HEK293T (cell line): ENCODE measurements at regions not wholly inside any gene's neighbourhood (a gene's known extent, or its start where the extent isn't known, plus 50 kb on each side); places are given as distances from the start of the nearest gene placed in this dataset.

Experiments
- CTCF ChIA-PET: fragments of 350-600 bp; formaldehyde crosslinking; extraction: SDS; loops from one replicate; lab custom pipeline; 2021; ENCODE audit warnings: antibody characterized with exemption, inconsistent platforms; lab: Yijun Ruan, JAX
- POLR2A ChIA-PET: fragments of 350-600 bp; formaldehyde crosslinking; extraction: SDS; loops from one replicate; lab custom pipeline; 2020; ENCODE audit warnings: antibody characterized with exemption, inconsistent platforms; lab: Yijun Ruan, JAX
- DNase-seq: peaks from one replicate; pipeline ENCODE4 v3.0.0; 2012; ENCODE audit warnings: mixed read lengths; ENCODE audit errors: extremely low spot score
- ARNT ChIP-seq: fragments of 450-650 bp; IDR thresholded peaks from 2 replicates; pipeline ENCODE4 v1.6.1; 2017; ENCODE audit warnings: mild to moderate bottlenecking
- BHLHE40 ChIP-seq: fragments of 450-650 bp; IDR thresholded peaks from 2 replicates; pipeline ENCODE4 v1.6.1; 2016; ENCODE audit warnings: mild to moderate bottlenecking, moderate library complexity, borderline replicate concordance
- CTBP1 ChIP-seq: fragments of 450-650 bp; IDR thresholded peaks from 2 replicates; pipeline ENCODE4 v1.6.1; 2016; ENCODE audit warnings: borderline replicate concordance
- ELF4 ChIP-seq: fragments of 450-650 bp; IDR thresholded peaks from 2 replicates; pipeline ENCODE4 v1.6.1; 2017; ENCODE audit warnings: antibody characterized with exemption
- FOXA1 ChIP-seq: fragments of 450-650 bp; IDR thresholded peaks from 2 replicates; pipeline ENCODE4 v1.6.1; 2016; ENCODE audit warnings: mild to moderate bottlenecking
- FOXK2 ChIP-seq: fragments of 450-650 bp; IDR thresholded peaks from 2 replicates; pipeline ENCODE4 v1.6.1; 2016; ENCODE audit warnings: mild to moderate bottlenecking
- FOXM1 ChIP-seq: fragments of 450-650 bp; IDR thresholded peaks from 2 replicates; pipeline ENCODE4 v1.6.1; 2017; ENCODE audit warnings: mild to moderate bottlenecking, borderline replicate concordance
- HDGF ChIP-seq: fragments of 450-650 bp; IDR thresholded peaks from 2 replicates; pipeline ENCODE4 v1.6.1; 2017; ENCODE audit warnings: antibody characterized with exemption, borderline replicate concordance
- L3MBTL2 ChIP-seq: fragments of 450-650 bp; conservative IDR thresholded peaks from 2 replicates; pipeline ENCODE4 v1.6.1; 2016; ENCODE audit warnings: mild to moderate bottlenecking
- LEF1 ChIP-seq: fragments of 450-650 bp; IDR thresholded peaks from 2 replicates; pipeline ENCODE4 v1.6.1; 2017; ENCODE audit warnings: mild to moderate bottlenecking, borderline replicate concordance
- NFRKB ChIP-seq: fragments of 450-650 bp; IDR thresholded peaks from 2 replicates; pipeline ENCODE4 v1.6.1; 2016; ENCODE audit warnings: mild to moderate bottlenecking, moderate library complexity
- SP1 ChIP-seq: fragments of 450-650 bp; IDR thresholded peaks from 2 replicates; pipeline ENCODE4 v1.6.1; 2017
- SUZ12 ChIP-seq: fragments of 450-650 bp; IDR thresholded peaks from 2 replicates; pipeline ENCODE4 v1.6.1; 2016; ENCODE audit warnings: mild to moderate bottlenecking
- TARDBP ChIP-seq: fragments of 450-650 bp; IDR thresholded peaks from 2 replicates; pipeline ENCODE4 v1.6.1; 2016
- ZNF384 ChIP-seq: fragments of 450-650 bp; IDR thresholded peaks from 2 replicates; pipeline ENCODE4 v1.6.1; 2016
- TF ChIP-seq, protein P1 (sequence below): fragments of 450-650 bp; IDR thresholded peaks from 2 replicates; pipeline ENCODE4 v1.6.1; 2016

DNA sequence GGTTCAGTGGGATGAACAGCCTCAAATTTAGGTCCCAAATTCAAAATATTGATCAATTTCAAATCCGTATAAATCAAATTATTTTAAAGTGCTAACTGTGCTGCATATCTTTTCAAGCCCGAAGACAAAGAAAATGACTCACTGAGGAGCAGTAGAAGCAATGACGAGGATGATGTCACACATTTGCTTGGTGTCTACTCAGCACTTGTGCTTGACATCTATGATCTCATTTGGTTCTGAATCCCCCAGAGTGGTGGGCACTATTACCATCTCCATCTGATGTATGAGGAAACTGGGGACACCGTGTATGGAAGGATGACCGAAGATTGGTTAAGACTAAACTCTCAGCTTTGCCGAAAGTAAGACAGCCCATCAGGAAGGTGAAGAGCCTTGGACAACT, 136.5 kb upstream of the CHRNA7 start:
- TF ChIP-seq ZNF384 (no peak), FOXA1 (no peak), SP1 (no peak), NFRKB (no peak)
- POLR2A ChIA-PET, result no interaction called here
- no peak for DNase-seq
- CTCF ChIA-PET, result no interaction called here

DNA sequence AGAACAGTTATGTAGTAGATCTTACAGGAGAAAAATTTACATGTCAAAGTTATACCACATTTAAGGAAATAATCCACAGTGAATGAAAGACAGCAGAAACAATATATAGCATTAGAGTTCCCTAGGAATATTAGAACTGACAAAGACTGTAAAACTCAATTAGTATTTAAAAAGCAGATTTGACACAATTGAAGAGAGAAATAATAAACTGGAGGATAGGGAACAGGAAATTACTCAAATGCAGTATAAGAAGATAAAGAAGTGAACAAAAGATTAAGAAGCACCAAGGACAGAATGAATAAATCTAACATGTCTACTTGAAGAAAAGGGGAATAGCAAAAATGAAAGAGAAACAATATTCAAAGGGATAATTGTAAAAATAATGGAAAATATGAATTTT, 132.6 kb upstream of the CHRNA7 start:
- no peak for DNase-seq
- no peak for TF ChIP-seq ZNF384
- TF ChIP-seq FOXM1, result no peak
- no peak for TF ChIP-seq ARNT
- no peak for TF ChIP-seq NFRKB
- no peak for TF ChIP-seq FOXA1
- TF ChIP-seq FOXK2, result no peak
- TF ChIP-seq TARDBP, result no peak
- TF ChIP-seq SUZ12, result no peak
- TF ChIP-seq LEF1, result no peak
- no peak for TF ChIP-seq BHLHE40
- TF ChIP-seq, protein P1, sequence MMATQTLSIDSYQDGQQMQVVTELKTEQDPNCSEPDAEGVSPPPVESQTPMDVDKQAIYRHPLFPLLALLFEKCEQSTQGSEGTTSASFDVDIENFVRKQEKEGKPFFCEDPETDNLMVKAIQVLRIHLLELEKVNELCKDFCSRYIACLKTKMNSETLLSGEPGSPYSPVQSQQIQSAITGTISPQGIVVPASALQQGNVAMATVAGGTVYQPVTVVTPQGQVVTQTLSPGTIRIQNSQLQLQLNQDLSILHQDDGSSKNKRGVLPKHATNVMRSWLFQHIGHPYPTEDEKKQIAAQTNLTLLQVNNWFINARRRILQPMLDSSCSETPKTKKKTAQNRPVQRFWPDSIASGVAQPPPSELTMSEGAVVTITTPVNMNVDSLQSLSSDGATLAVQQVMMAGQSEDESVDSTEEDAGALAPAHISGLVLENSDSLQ, result no peak
- TF ChIP-seq CTBP1, result no peak
- TF ChIP-seq HDGF, result no peak
- no peak for TF ChIP-seq L3MBTL2
- POLR2A ChIA-PET, result no interaction called here
- CTCF ChIA-PET, result no interaction called here

DNA sequence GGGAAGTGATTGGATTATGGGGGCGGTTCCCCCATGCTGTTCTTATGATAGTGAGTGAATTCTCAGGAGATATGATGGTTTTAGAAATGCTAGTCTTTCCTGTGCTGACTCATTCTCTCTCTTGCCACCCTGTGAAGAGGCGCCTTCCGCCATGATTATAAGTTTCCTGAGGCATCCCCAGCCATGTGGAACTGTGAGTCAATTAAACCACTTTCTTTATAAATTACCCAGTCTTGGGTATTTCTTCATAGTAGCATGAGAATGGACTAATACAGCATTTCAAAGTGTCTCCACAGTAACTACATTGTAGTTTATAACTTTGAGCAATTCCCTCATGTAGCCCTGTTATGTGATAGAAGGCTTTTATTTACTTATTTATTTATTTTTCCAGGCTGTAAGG, 128.8 kb upstream of the CHRNA7 start:
- no peak for DNase-seq
- no peak for TF ChIP-seq TARDBP
- no peak for TF ChIP-seq NFRKB
- TF ChIP-seq FOXM1, result no peak
- no peak for TF ChIP-seq ZNF384
- TF ChIP-seq HDGF, result no peak
- TF ChIP-seq CTBP1, result no peak
- no peak for TF ChIP-seq ELF4
- no peak for TF ChIP-seq L3MBTL2
- TF ChIP-seq FOXA1, result no peak
- TF ChIP-seq, protein P1, result no peak
- no peak for TF ChIP-seq ARNT
- no peak for TF ChIP-seq FOXK2
- TF ChIP-seq BHLHE40, result no peak
- no peak for TF ChIP-seq SP1
- no peak for TF ChIP-seq LEF1
- no peak for TF ChIP-seq SUZ12
- POLR2A ChIA-PET, result no interaction called here
- CTCF ChIA-PET, result no interaction called here

DNA sequence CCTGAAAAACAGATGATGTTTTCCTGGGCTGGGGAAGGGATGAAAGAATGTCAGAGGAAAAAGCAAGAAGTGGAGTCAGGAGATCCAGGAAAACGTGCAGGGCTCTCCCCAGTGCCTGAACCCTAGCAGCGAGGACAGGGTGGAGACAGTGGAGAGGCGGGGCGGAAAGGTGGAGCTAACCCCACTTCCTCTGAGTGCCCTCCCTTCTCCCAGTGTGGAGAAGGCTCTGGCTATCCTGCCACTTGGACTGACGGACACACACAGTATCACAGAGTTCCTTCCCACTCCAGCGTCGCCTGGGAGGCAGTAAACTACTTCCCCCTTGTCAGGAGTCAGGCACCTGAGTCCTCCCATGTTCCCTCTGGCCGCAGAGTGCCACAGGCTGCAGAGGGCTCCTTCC, 125.3 kb upstream of the CHRNA7 start:
- TF ChIP-seq FOXM1 (no peak), L3MBTL2 (no peak), SUZ12 (no peak)
- TF ChIP-seq, protein P1, result no peak
- CTCF ChIA-PET, result no interaction called here
- DNase-seq, result no peak
- POLR2A ChIA-PET, result no interaction called here

DNA sequence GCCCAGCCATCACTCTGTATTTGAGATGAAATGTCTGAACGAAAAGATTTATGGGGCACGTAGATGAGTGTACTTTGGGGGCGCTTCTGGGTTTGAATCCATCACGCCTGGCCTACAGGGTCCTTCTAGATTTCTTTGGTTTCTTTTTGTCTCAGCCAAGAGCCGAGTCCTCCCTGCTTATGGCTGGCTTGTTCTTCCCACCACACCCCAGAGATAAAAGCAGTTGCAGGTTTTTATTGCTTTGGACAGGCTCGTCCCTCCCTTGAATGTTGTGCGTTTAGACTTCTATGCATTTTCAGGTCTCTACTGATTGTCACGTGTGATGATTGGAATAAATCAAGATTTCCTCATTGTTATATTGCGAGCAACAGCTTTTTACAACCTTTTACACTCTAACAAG, 104.8 kb upstream of the CHRNA7 start:
- no peak for DNase-seq
- ChIA-PET POLR2A (no interaction called here), CTCF (no interaction called here)
- TF ChIP-seq SP1 (no peak), ELF4 (no peak)

DNA sequence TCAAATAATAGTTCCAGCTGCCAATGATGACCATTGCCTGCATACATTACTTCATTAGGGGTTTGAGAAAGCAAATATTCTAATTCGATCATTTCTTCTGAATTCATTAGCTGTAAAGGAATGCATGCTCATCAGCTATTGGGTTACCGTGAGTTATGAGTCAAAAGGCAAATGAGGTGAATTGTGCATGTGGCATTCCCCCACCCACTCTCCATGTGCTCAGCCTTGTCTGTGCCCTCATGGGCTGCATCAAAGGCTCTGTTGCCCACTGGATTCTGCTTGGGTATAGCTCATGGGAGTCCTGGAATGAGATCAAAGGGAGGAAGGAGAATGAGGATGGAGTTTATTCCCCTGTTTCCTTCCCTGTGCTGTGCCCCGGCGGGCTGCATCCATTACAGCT, 99.3 kb upstream of the CHRNA7 start:
- TF ChIP-seq LEF1 (no peak), ARNT (no peak), FOXK2 (no peak), L3MBTL2 (no peak), NFRKB (no peak), CTBP1 (no peak), SP1 (no peak), ELF4 (no peak), HDGF (no peak), TARDBP (no peak), FOXM1 (no peak), BHLHE40 (no peak), FOXA1 (no peak)
- TF ChIP-seq, protein P1, result no peak
- POLR2A ChIA-PET, result no interaction called here
- CTCF ChIA-PET, result no interaction called here
- DNase-seq, result no peak

DNA sequence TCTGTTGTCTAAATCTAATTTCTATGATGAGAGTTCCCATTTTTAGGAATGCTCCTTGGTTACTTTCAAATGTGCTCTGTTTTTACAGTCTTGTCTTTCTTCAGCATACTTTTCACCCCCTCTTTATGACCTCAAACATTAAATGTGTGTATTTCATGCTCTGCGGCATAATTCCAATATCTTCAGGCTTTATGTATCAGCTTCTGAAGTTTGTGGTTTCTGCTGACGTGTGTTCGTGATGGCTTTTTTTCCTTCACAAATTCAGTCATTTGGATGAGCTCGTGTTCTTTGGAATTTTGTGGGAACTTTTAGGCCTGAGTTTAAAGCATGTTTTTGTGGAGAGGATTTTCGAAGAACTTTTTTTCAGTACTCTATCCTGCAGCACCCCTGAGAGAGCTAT, 97.7 kb upstream of the CHRNA7 start:
- CTCF ChIA-PET, result no interaction called here
- DNase-seq, result no peak
- TF ChIP-seq L3MBTL2 (no peak), FOXA1 (no peak), LEF1 (no peak), TARDBP (no peak), ELF4 (no peak), ZNF384 (no peak), HDGF (no peak), ARNT (no peak), BHLHE40 (no peak), CTBP1 (no peak)
- TF ChIP-seq, protein P1, result no peak
- POLR2A ChIA-PET, result no interaction called here
